Testis (tissue), 2 donors: ENCODE measurements at regions not wholly inside any gene's neighbourhood (a gene's known extent, or its start where the extent isn't known, plus 50 kb on each side); places are given as distances from the start of the nearest gene placed in this dataset.

Source experiments
- DNase-seq: peaks from one replicate; pipeline ENCODE4 v3.0.0-alpha.2; 2019
- H3K27ac ChIP-seq, 2 donors: fragments of 200-600 bp; sonication (generic); one replicate each; pipeline ENCODE4 v1.5.1; 2019
- H3K27me3 ChIP-seq: fragments of 200-600 bp; sonication (generic); one replicate; pipeline ENCODE4 v1.5.1; 2019
- H3K36me3 ChIP-seq: fragments of 200-600 bp; sonication (generic); one replicate; pipeline ENCODE4 v1.5.1; 2017; ENCODE audit warnings: low read depth; ENCODE audit errors: missing control alignments
- H3K4me1 ChIP-seq: fragments of 200-600 bp; sonication (generic); one replicate; pipeline ENCODE4 v1.5.1; 2019
- H3K4me3 ChIP-seq, 2 donors: fragments of 200-600 bp; sonication (generic); one replicate each; pipeline ENCODE4 v1.5.1; 2017 to 2019
- H3K9me3 ChIP-seq: fragments of 200-600 bp; sonication (generic); one replicate; pipeline ENCODE4 v1.5.1; 2017
- CTCF ChIP-seq, 3 experiments: fragments of 450-650 bp in 2 of 3; fragments of 200-600 bp in 1 of 3; sonication (generic) in 1 of 3; IDR thresholded peaks; one replicate each; pipeline ENCODE4 v1.5.1; 2016 to 2019; ENCODE audit warnings: antibody characterized with exemption in 3 of 3, mild to moderate bottlenecking in 2 of 3, moderate library complexity in 1 of 3
- POLR2A ChIP-seq: fragments of 450-650 bp; IDR thresholded peaks from one replicate; pipeline ENCODE4 v1.6.1; 2017; ENCODE audit warnings: antibody characterized with exemption, mild to moderate bottlenecking, moderate library complexity
- WGBS, 2 donors: methylation state at CpG; one replicate each; pipeline ENCODE4 v1.1.5; 2018; 5-methylcytosine and 5-hydroxymethylcytosine counted together
- intact Hi-C: fragments of 100-400 bp; cut with DNase I; formaldehyde crosslinking; loops from one replicate; pipeline ENCODE4 v1.15.1; 2023; ENCODE audit warnings: low total_unique reads

DNA sequence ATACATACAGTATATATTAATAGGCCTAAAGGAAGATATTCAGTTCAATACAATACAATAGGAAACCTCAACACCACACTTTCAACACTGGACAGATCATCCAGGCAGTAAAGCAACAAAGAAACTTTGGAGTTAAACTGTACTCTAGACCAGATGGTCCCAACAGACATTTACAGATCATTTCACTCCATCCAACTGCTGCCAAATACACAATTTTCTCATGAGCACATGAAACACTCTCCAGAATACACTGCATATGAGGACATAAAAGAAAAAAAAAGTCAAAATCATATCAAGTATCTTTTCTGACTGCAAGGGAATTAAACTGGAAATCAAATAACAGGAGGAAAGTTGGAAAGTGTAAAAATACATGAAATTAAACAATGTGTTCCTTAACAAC, 607.5 kb upstream of the BRINP3 start:
- H3K9me3 ChIP-seq = no peaks in the 10 kb centered on the region
- no peak for TF ChIP-seq POLR2A
- no peak for TF ChIP-seq CTCF (IDR thresholded peaks at IDR 0.05)
- no peaks in the 10 kb centered on the region for H3K27me3 ChIP-seq
- H3K4me1 ChIP-seq = no peaks in the 10 kb centered on the region
- no peak overlapping the region for H3K4me3 ChIP-seq
- no peak for DNase-seq
- no peaks in the 10 kb centered on the region for H3K36me3 ChIP-seq
- H3K27ac ChIP-seq = no peak overlapping the region
- intact Hi-C loops = no loop called here

DNA sequence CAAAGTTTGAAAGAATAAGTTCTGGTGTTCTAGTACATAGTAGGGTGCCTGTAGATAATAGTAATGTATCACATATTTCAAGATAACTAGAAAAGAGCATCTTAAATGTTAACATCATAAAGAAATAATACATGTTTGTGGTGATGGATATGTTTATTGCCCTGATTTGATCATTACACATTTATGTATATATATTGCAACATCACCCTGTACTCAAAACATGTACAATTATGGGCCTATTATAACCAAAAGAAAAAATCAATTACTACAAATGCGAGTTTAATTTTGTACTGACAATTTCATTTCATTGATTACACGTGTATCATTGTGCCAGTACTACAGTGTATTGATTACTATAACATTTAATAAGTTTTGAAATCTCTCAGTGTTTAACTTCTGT, 609.2 kb upstream of the BRINP3 start:
- H3K9me3 ChIP-seq = no peaks in the 10 kb centered on the region
- H3K36me3 ChIP-seq = no peaks in the 10 kb centered on the region
- no peaks in the 10 kb centered on the region for H3K4me1 ChIP-seq
- H3K27ac ChIP-seq = no peak overlapping the region
- no peak for DNase-seq
- no peak overlapping the region for H3K4me3 ChIP-seq
- 79 to 84% methylated on average over 2 of the region's 2 CpGs for WGBS, 2 donors
- H3K27me3 ChIP-seq = no peaks in the 10 kb centered on the region
- TF ChIP-seq POLR2A = no peak
- no peak for TF ChIP-seq CTCF (IDR thresholded peaks at IDR 0.05)
- intact Hi-C loops = no loop called here

- no peaks in the 10 kb centered on the region for H3K27me3 ChIP-seq
- H3K27ac ChIP-seq = no peak overlapping the region
- no peak overlapping the region for H3K4me3 ChIP-seq
- DNase-seq = no peak
- TF ChIP-seq POLR2A (no peak), CTCF (IDR thresholded peaks at IDR 0.05) (no peak)
- intact Hi-C loops = no loop called here
- no peaks in the 10 kb centered on the region for H3K4me1 ChIP-seq
- H3K36me3 ChIP-seq = no peaks in the 10 kb centered on the region
- H3K9me3 ChIP-seq = no peaks in the 10 kb centered on the region
- WGBS, 2 donors = 83 to 92% methylated on average over 1 of the region's 1 CpG
Measured at GRCh38 chr1:191096405-191096804, 618.7 kb upstream of the BRINP3 start.

DNA sequence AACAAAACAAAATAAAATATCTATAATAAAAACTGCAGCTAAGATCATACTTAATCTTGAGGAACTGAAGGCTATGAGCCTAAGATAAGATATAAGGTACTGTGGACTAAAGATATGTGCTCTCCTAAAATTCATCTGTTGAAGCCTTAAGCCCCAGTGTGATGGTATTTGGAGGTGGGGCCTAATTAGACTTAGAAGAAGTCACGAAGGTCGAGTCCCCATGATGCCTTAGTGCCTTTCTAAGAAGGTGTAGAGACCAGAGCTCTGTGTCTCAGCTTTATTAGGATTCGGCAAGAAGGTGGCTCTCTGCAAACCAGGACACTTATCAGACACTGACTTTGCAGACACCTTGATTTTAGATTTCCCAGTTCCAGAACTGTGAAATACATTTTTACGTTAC, 622.0 kb upstream of the BRINP3 start:
- no peak for TF ChIP-seq CTCF (IDR thresholded peaks at IDR 0.05)
- no peak for TF ChIP-seq POLR2A
- 82 to 95% methylated on average over 4 of the region's 4 CpGs for WGBS, 2 donors

GRCh38 chr1:191101960-191102359, 624.3 kb upstream of the BRINP3 start:
- H3K4me3 ChIP-seq = no peak overlapping the region
- no peaks in the 10 kb centered on the region for H3K27me3 ChIP-seq
- 85 to 88% methylated on average over 3 of the region's 3 CpGs for WGBS, 2 donors
- H3K4me1 ChIP-seq = no peaks in the 10 kb centered on the region
- no peak overlapping the region for H3K27ac ChIP-seq
- DNase-seq = no peak
- no peaks in the 10 kb centered on the region for H3K9me3 ChIP-seq
- H3K36me3 ChIP-seq = no peaks in the 10 kb centered on the region
- no peak for TF ChIP-seq POLR2A
- TF ChIP-seq CTCF (IDR thresholded peaks at IDR 0.05) = no peak
- intact Hi-C loops = no loop called here

More for the DNA sequence above, 622.0 kb upstream of the BRINP3 start:
- H3K27me3 ChIP-seq = no peaks in the 10 kb centered on the region
- no peaks in the 10 kb centered on the region for H3K4me1 ChIP-seq
- DNase-seq = no peak
- H3K36me3 ChIP-seq = no peaks in the 10 kb centered on the region
- no peak overlapping the region for H3K27ac ChIP-seq
- H3K4me3 ChIP-seq = no peak overlapping the region
- no peaks in the 10 kb centered on the region for H3K9me3 ChIP-seq
- intact Hi-C loops = no loop called here
